ENCODE measurements at regions not wholly inside any gene's neighbourhood (a gene's known extent, or its start where the extent isn't known, plus 50 kb on each side); places are given as distances from the start of the nearest gene placed in this dataset.

DNA sequence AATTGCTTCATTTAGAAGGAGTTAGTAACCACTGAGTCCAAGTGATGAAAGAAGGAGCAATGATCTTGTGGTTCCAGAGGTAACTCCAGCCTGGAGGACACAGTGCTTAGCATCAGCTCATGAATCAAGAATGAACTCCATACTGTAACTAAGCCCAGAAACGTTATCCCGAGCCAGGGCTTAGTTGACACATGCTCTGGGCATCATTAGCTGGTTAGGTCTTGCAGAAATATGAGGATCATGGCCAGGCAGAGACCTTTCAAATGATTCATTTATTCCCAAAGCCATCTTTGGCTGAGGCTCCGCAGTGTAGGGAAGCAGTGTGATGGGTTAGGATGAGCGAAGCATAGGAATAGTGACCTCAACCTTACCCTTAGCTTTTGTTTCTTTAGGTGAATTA is 277.4 kb downstream of the FAM76B start:
- ChIA-PET CTCF (interaction anchor here (0.5 kb wide), 1 partner anchor 193 kb away, joined by 3 read pairs; no protein-coding TSS in a partner anchor), POLR2A (ENCODE audit: unreplicated experiment) (no interaction called here)
- no peak overlapping the region for H3K27ac ChIP-seq (ENCODE audit: low read length)
- H3K9me3 ChIP-seq (ENCODE audit: low read length) = no peaks in the 10 kb centered on the region
- no peaks in the 10 kb centered on the region for H3K4me1 ChIP-seq (ENCODE audit: insufficient read depth, low read length)
- no peak for ATAC-seq
- no peaks in the 10 kb centered on the region for H3K79me2 ChIP-seq (ENCODE audit: low read length)
- H3K4me3 ChIP-seq (ENCODE audit: low read length) = no peak overlapping the region
- H2AFZ ChIP-seq (ENCODE audit: low read length) = no peak overlapping the region
- H4K20me1 ChIP-seq (ENCODE audit: low read length) = no peaks in the 10 kb centered on the region
- H3K9me2 ChIP-seq (replicated peaks; ENCODE audit: low read length) = no peaks in the 10 kb centered on the region
- no TSS peak for BruUV-seq (replicated peaks)
- H3K9ac ChIP-seq (ENCODE audit: low read length) = no peak overlapping the region
- no peak overlapping the region for H3K4me2 ChIP-seq (ENCODE audit: low read length)
- H3K27me3 ChIP-seq (ENCODE audit: low read length) = peaks cover 35% of the 10 kb centered on the region; the same call in 1 of the 2 replicates
- no peak for DNase-seq
- no peak for TF ChIP-seq EZH2phosphoT487 (IDR thresholded peaks at IDR 0.05; ENCODE audit: borderline replicate concordance, low read length)
- intact Hi-C loops (cut with micrococcal nuclease) = no loop called here
- H3K36me3 ChIP-seq (ENCODE audit: low read depth, low read length) = no peaks in the 10 kb centered on the region
- H3F3A ChIP-seq (ENCODE audit: low read length, unreplicated experiment) = no peaks in the 10 kb centered on the region

DNA sequence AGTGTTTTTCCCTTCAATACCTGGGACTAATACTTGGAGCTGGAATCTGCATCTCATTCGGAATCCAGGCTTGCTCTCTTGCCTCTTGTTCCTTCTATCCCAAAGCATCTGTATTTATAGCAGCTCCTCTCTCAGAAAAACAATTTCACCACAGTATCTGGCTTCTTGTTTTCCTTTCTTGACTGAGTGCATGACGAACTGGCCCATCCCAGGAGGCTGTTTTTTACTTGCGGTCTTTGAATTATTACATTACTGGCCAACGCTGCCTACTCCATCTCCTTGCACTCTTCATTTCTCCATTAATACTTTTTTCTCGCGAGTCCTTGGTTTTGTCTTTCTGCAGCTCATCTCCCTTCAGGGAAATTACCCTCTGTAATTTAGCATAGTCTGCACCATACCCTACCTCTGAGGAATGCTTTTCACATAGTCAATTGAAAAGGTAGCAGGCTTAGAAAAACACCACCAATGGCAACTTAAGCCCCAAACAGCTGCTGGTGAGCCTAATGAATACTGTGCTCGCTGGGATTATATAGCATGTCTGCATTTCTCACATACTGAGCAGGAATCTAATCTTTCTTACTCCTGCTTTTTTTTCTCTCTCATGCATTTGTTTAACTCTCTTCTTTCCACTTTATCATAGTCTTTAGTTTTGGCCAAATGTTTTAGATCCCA is 277.4 kb upstream of the SESN3 start:
- no peak overlapping the region for H3K9ac ChIP-seq (ENCODE audit: low read length)
- H2AFZ ChIP-seq (ENCODE audit: low read length) = no peak overlapping the region
- no peak overlapping the region for H3K4me2 ChIP-seq (ENCODE audit: low read length)
- H3K79me2 ChIP-seq (ENCODE audit: low read length) = no peaks in the 10 kb centered on the region
- H3K27me3 ChIP-seq (ENCODE audit: low read length) = peaks cover 26% of the 10 kb centered on the region; the same call in 1 of the 2 replicates
- no TSS peak for BruUV-seq (replicated peaks)
- H3K9me3 ChIP-seq (ENCODE audit: low read length) = no peaks in the 10 kb centered on the region
- H4K20me1 ChIP-seq (ENCODE audit: low read length) = no peaks in the 10 kb centered on the region
- intact Hi-C loops (cut with micrococcal nuclease) = no loop called here
- ATAC-seq (no peak), DNase-seq (no peak)
- no peak overlapping the region for H3K4me3 ChIP-seq (ENCODE audit: low read length)
- no peak overlapping the region for H3K27ac ChIP-seq (ENCODE audit: low read length)
- no peaks in the 10 kb centered on the region for H3K4me1 ChIP-seq (ENCODE audit: insufficient read depth, low read length)
- no peaks in the 10 kb centered on the region for H3K36me3 ChIP-seq (ENCODE audit: low read depth, low read length)
- ChIA-PET POLR2A (ENCODE audit: unreplicated experiment) (no interaction called here), CTCF (no interaction called here)
- no peaks in the 10 kb centered on the region for H3F3A ChIP-seq (ENCODE audit: low read length, unreplicated experiment)
- TF ChIP-seq, protein P1, sequence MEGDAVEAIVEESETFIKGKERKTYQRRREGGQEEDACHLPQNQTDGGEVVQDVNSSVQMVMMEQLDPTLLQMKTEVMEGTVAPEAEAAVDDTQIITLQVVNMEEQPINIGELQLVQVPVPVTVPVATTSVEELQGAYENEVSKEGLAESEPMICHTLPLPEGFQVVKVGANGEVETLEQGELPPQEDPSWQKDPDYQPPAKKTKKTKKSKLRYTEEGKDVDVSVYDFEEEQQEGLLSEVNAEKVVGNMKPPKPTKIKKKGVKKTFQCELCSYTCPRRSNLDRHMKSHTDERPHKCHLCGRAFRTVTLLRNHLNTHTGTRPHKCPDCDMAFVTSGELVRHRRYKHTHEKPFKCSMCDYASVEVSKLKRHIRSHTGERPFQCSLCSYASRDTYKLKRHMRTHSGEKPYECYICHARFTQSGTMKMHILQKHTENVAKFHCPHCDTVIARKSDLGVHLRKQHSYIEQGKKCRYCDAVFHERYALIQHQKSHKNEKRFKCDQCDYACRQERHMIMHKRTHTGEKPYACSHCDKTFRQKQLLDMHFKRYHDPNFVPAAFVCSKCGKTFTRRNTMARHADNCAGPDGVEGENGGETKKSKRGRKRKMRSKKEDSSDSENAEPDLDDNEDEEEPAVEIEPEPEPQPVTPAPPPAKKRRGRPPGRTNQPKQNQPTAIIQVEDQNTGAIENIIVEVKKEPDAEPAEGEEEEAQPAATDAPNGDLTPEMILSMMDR (conservative IDR thresholded peaks at IDR 0.05; ENCODE audit: low read depth, low read length) = no peak
- TF ChIP-seq EZH2 (IDR thresholded peaks at IDR 0.05; ENCODE audit: low read length, unreplicated experiment) (no peak), EZH2phosphoT487 (IDR thresholded peaks at IDR 0.05; ENCODE audit: borderline replicate concordance, low read length) (no peak)
- no peaks in the 10 kb centered on the region for H3K9me2 ChIP-seq (replicated peaks; ENCODE audit: low read length)

DNA sequence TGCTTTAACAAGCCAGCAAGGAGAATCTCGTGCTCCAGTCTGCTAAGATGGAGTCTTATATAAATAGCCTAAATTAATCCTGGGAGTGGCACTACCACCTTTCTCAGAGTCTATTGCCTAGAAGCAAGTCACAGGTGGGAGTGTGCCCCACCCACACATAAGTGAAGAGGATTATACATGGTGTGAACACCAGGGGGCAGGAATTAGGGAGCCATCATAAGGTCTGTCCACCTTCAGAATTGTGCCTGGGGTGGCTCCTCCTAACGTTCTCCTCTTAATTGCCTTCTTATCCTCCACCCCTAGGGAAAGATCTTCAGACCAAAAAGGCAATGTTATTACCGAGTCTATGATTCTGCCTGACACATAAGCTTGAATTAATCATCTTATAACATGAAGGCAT is 276.8 kb upstream of the SESN3 start:
- Histone ChIP-seq H2AFZ (ENCODE audit: low read length) (no peak overlapping the region), H3K36me3 (ENCODE audit: low read depth, low read length) (no peaks in the 10 kb centered on the region), H3K4me2 (ENCODE audit: low read length) (no peak overlapping the region), H3K9me3 (ENCODE audit: low read length) (no peaks in the 10 kb centered on the region), H3K9me2 (replicated peaks; ENCODE audit: low read length) (no peaks in the 10 kb centered on the region), H4K20me1 (ENCODE audit: low read length) (no peaks in the 10 kb centered on the region), H3K79me2 (ENCODE audit: low read length) (no peaks in the 10 kb centered on the region), H3K4me3 (ENCODE audit: low read length) (no peak overlapping the region), H3F3A (ENCODE audit: low read length, unreplicated experiment) (no peaks in the 10 kb centered on the region), H3K4me1 (ENCODE audit: insufficient read depth, low read length) (no peaks in the 10 kb centered on the region), H3K9ac (ENCODE audit: low read length) (no peak overlapping the region), H3K27me3 (ENCODE audit: low read length) (peaks cover 26% of the 10 kb centered on the region; the same call in 1 of the 2 replicates), H3K27ac (ENCODE audit: low read length) (no peak overlapping the region)
- BruUV-seq (replicated peaks) = no TSS peak
- ChIA-PET CTCF (no interaction called here), POLR2A (ENCODE audit: unreplicated experiment) (no interaction called here)
- DNase-seq = no peak
- TF ChIP-seq, protein P1 (conservative IDR thresholded peaks at IDR 0.05; ENCODE audit: low read depth, low read length) = no peak
- TF ChIP-seq EZH2 (IDR thresholded peaks at IDR 0.05; ENCODE audit: low read length, unreplicated experiment) (no peak), EZH2phosphoT487 (IDR thresholded peaks at IDR 0.05; ENCODE audit: borderline replicate concordance, low read length) (no peak)
- intact Hi-C loops (cut with micrococcal nuclease) = no loop called here
- no peak for ATAC-seq
